Fibroblast of skin of scalp (primary cell): ENCODE measurements at regions not wholly inside any gene's neighbourhood (a gene's known extent, or its start where the extent isn't known, plus 50 kb on each side); places are given as distances from the start of the nearest gene placed in this dataset.
"Not testable (repeated sequence)": the region's sequence is repeated elsewhere in the genome, so short reads cannot be mapped to it uniquely, and the experiment has no call there.

Source experiments
- DNase-seq: peaks from one replicate; pipeline ENCODE4 v3.0.0-alpha.2; 2013

DNA sequence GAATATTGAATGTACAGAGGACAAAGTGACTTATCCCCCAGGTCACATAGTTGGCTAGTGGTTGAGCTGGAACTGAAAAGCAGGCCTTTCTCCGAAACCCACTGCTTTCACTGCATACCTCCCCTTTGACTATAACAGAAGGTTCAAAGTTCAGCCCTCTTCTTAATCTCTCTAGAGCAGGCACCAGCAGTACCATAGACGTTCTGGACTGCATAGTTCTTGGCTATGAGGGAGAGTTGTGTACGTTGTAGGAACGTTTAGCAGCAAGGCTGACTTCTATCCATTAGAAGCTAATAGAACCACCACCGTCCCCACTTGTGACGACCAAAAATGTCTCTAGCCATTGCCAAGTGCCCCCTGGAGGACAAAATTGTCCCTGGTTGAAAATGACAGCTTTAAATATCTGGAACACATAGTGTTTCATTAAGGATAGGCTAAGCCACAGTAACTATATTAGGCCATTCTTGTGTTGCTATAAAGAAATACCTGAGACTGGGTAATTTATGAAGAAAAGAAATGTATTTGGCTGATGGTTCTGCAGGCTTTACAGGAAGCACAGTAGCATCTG lies 123.8 kb upstream of the MTHFD1L start:
- no peak for DNase-seq

DNA sequence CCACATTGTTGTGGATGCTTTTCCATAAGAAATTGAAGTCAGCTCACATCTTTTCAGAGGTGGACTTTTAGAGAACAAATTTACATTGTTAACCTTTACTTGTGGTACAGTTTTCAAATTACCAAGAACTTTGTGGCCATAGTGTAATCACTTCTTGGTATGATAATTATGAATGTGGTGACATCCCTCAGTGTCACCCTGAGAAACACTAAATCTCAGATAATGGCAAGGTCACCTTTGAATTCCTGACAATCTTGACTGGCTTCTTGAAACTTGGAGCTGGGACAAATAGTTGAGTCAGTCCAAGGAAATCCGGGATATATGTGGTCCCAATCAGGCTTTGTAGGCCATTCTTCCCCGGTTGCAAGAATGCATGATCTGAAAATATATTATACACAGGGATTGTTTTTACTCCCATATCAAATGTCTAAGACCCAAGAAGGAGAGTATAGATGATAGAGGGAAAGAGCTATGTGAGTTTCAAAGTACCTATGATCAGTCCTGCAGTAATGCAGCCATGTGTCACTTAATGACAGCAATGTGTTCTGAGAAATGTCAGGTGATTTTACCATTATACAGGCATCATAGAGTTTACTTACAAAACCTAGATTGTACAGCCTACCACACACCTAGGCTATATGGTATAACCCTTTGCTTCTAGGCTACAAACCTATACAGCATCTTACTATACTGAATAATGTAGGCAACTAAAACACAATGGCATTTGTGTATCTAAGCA lies 120.8 kb upstream of the MTHFD1L start:
- no peak for DNase-seq

DNA sequence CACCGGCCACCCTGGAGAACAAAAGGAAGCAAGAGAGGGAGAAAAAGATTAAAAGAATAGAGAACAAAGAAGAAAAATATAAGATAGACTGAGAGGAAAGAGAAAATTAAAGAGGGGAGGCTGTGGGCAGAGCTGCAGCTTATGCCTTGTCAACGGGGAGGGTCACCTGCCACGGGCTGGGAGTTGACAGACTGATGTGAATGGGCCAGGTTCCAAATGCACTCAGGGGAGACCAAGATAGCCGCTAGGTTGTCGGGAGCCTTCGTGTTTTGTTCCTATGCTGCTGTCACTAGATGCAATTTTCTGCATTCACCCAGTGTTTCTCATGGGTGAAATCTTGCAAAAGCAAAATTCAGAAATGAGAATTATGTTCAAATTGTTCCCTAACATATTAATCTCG lies 119.6 kb upstream of the MTHFD1L start:
- no peak for DNase-seq

DNA sequence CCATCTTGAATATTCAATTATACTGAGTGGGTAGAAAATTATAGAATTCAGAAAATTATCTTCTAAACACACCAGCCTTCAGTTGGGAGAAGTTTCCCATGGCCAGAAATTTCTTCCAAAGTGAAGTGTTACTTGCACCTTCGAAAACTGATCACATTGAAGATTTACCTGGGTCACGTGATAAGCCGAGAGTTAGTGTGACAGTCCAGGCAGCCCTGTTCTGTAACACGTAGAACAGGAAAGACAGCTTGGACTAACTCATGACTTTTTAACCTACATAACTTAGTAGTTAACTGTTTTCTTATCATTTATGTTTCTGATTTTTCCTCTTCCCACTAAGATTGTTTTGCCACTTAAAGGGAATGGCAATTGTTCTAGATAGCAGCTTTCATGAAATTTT lies 118.3 kb upstream of the MTHFD1L start:
- no peak for DNase-seq

DNA sequence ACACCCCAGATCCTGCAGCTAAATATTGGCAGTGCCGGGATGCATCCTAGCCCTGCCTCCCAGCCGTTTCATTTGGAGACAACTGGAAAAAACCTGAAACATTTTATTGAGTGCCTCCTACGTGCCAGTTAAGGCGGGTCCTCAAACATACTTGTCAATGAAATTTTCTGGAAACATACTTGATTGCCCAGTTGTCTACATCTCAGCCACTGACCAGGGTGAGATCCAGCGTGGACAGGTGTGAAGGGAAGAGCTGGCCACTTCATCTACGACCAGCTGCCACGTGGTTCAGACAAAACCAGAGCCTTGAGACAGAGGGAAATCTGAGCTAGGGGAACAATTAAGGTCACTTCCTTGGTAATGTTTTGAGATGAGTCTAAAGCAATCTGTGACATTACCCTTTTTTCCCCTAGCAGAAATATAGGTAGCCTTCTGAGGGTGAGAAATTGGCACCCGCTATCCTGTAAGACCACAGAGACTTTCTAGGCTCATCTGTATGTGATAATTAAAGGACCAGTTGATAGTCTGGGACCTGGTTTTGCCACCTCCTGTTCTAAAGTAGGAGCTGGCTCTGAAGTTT lies 116.3 kb upstream of the MTHFD1L start:
- DNase-seq = no peak

DNA sequence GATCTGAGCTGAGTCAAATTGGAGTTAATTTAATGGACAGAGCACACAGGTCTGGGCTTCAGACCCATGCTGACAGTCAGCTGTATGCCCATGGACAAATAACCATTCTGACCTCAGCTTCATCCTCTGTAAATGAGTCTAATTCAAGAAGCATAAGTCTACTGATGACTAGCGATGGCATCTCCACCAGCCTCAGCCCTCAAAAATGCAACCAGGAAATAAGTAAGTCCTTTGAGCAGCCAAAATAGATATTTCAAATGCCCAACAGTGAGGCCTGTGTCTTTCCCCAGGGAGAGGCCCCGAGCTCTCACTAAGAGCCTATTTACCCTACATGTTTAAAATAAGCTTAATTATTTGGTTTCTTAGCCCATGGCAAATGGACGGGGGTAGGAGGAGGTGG lies 114.2 kb upstream of the MTHFD1L start:
- DNase-seq = peak; percentile 78

DNA sequence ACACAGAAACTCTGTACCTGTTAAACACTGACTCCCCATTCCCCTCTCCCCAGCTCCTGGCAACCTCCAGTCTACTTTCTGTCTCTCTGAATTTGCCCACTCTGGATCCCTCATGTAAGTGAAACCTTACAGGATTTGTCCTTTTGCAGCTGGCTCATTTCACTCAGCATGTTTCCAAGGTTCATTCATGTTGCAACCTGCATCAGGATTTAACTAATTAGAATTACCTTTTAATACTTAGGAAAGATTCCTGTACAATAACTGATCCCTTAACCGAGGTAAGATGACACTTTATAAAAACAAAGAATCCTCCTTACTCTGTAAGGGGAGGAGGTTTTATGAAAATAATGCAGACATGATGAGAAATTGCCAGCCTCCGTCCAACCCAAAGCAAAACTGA lies 113.1 kb upstream of the MTHFD1L start:
- no peak for DNase-seq

DNA sequence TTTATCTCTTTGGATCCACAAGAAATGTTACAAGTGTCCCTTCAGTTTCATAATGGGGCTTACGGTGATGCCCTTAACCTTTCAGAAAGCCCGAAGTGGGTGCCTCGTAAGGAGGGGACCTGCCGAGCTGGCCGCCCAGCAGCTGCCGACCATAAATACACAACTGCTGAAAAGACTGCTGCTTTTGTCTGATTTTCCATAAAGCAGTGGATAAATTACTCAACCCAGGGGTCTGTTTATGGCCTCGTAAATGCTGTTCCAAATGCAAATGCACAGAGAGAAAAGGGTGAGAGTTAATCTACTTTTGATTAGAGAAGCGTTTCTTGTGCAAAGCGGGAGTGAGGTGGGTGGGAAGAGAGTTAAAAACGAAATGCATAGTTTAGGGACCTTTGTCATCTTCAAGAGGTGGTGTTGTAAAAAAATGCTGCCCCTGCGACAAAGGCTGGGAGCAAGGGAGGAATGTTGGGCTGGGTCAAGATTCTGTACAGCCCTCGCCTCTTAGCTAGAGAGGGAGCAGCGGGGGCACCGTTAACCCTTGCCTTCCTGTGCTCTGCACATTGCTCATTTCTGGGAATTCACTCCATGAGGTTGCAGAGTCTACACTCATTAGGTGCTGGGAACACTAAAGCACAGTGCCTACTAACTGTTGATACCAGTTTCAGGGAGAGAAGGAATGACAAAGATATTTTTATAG lies 112.0 kb upstream of the MTHFD1L start:
- DNase-seq = no peak

DNA sequence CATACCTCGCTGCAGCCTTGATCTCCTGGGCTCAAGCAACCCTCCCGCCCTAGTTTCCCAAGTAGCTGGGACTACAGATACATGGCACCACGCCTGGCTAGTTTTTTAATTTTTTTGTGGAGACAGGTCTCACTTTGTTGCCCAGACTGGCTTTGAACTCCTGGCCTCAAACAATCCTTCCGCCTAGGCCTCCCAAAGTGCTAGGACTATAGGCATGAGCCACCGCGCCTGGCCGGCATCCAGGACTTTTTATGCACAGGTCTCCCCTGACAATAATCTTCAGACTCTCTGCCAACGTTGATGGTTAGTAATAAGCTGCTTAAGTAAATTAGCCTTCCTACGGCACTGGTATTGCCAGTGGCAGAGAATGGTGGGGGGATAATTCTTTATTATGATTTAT lies 110.5 kb upstream of the MTHFD1L start:
- DNase-seq = no peak

DNA sequence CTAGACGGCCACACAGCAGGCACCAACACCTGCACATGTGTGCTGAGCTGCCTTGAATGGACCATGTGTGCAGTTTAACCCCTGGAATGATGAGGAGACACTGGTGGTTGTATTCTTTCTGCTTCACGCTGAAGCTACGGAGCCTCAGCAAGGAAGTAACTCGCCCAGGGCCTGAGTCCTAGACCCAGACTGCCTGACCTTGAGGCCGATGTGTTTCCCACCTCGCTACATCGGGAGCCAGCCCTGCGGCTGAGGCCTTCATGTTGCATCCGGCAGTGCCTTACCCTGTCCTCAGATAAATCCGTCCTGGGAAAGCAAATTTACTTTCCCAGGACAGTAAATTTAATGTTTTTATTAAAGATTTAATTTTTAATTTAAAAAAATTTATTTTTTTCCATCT lies 110.0 kb upstream of the MTHFD1L start:
- no peak for DNase-seq

DNA sequence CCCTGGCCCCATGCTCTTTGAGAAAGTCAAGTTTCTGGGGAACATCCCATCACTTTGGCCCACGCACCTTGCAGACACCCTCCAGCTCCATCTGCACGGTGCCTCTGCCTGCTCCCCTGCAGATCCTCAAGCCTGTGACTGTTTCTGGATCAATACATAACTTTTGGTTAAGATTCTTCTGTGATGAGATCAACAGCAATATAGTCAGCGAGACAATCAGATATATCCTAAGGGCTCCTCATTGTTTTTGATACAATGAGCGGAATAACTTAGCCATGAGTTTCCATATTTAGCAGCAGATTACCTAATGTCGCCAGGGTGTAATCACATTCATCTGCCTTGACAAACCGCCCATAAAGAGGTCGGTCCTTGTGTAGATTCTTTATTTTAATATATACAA lies 109.3 kb upstream of the MTHFD1L start:
- DNase-seq = peak; percentile 45

DNA sequence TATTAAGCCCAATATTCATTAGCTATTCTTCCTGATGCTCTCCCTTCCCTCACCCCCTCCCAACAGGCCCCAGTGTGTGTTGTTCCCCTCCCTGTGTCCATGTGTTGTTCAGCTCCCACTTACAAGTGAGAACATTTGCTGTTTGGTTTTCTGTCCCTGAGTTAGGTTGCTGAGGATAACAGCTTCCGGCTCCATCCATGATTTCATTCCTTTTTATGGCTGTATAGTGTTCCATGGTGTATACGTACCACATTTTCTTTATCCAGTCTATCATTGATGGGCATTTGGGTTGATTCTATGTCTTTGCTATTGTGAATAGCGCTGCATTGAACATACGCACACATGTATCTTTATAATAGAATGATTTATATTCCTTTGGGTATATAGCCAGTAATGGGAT lies 107.7 kb upstream of the MTHFD1L start:
- not testable (repeated sequence) for DNase-seq

DNA sequence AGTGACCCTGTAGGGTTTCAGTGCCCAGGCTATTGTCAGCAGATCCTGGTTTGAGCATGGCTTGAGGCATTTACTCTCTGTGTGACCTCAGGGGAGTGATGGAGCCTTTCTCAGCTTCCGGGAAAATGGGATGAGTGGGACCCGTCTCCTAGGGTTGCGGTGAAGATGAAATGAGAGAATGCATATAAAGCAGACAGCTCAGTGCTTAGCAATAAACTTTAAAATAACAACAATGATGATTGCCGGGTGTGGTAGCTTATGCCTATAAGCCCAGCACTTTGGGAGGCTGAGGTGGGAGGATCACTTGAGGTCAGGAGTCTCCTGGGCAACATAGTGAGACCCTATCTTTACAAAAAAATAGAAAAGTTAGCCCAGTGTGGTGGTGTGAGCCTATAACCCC lies 106.0 kb upstream of the MTHFD1L start:
- no peak for DNase-seq

DNA sequence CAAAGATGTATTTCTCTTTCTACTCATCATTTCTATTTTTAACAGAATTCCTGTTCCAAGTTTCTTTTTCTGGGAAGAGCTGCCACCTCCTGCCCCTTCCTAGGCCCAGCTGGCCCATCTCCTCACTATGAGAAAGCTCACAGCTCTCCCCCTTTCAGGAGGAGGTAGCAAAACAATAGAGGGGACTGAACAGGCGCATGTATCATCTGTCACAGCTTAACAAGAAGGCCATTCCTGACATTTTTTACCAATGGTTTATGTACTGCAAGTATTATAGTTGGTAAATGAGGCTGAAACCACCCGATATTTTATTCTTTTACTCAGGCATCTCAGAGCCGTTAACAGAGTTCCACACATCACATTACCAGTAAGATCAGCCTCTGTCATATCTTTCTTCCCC lies 103.7 kb upstream of the MTHFD1L start:
- DNase-seq = no peak

DNA sequence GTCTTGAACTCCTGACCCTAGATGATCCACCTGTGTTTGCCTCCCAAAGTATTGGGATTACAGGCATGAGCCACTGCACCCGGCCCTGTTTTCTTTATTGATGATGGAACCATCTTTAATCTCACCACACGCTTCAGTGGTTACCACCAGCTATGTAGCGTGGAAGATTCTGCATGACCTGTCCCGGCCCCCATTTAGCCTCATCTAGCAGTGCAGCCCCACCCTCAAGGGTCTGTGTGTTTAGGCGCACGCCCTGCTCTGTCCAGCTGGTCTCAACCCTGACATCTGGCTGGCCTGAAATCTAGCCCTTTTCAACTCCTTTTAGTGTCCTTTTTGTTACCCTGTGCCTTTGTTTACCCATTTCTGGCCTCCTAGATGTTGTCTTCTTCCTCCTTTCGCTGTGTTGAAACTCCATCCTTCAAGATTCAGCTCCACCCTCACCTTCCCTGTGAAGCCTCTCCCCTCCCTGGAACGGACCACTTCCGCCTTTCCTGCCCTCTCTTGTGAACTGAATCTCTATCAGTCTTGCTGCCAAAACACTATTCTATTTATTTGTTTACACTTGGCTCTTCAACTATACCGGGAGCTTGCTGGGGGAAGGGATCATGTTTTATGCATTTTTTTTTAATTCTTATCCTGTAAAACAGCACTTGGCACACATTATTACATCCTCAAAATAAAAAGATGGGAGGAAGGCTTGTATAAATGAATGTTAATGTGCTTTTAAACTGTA lies 101.0 kb upstream of the MTHFD1L start:
- DNase-seq = no peak

DNA sequence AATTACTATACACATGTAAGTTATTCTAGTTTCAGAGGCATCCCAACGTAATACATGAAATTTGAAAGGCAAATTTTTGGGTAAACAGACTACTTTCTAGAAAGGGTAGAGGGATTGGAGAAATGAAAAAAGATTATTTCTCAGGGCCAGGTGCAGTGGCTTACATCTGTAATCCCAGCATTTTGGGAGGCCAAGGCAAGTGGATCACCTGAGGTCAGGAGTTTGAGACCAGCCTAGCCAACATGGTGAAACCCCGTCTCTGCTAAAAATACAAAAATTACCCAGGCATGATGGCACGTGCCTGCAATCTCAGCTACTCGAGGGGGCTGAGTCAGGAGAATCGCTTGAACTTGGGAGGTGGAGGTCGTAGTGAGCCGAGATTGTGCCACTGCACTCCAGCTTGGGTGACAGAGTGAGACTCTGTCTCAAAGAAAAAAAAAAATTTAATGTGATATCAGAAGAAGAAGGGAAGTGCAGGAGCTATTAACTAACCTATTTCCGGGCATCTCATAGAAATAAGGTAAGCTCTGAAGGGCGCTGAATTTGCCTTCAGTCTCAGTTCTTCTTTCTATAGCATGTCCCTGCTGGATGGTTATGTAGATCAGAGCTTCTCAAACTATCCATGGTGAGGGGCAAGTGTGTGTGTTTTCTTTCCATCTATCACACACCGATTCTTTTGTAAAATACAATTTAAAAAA lies 100.3 kb upstream of the MTHFD1L start:
- DNase-seq = no peak

DNA sequence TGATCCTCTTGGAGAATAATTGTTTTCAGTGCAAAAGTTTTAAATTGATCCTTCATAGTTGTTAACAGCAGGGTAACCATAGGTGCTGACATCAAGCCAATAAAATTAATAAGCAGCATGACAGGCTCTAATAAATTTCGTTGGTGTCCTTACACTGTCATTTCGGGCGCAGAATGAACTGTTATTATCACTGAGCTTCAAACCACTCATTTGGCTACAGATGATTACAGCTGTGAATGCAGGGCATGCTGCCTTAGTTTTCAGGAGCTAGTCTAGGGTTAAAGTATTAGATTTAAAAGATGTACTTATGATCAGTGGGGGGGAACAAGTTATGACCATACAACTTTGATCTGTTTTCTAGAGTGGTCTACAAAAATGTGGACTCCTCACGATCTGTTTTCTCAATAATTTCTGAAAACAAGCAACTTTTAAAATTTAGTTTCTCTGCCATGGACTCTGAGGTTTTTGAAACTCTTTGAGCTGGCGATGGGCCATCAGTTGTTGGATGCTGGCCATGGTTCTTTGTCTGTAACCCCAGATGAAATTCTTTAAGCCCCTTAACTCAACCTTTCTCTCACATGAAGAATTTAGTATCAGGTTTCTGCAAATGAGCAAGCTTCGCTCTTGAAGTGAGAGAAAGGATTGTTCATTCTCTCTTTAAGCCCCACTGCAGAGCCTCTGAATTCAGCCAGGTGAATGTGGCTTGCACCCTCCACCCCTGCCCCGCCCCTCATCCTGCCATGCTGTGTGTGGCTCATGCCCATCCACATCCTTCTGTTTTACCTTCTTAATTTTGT lies 99.1 kb upstream of the MTHFD1L start:
- peak; percentile 21 for DNase-seq

DNA sequence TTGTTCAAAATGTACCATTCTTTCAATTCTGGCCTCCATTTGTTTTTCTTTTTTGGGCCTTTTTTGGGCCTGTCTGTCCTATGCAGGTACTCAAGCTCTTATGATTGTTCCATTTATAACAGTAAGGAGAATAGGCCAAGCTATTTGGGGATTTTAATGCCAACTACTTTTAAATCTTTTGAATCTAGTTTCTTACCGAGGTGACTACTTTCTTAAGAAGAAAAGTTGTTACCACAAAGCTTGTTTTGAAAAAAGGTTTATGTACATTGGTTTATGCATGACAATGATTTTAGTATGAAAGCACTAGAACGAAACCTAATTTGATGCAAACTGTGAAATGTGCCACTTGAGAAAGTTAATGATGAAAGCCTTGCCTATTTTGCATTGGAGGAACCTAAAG lies 98.3 kb upstream of the MTHFD1L start:
- no peak for DNase-seq

DNA sequence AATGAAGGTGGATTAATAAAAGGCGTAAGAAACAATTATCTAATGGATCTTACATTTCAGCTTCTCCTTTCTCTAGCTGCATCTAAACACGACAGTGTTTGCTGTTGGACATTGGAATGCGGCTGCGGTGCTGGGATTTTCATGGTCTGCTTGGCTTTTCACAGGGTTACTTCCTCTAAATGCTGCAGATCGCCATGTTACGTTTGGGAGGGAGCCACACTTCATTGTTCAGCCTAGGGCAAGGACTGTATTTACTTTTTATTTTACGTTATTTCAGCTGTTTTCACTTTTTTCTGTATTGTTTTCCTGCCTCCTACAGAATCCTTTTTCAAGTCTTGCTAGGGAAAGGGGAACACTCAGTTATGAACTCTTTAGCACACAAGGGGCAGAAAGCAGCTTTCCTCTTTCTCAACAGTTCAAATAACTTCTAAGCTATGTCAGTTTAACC lies 97.9 kb upstream of the MTHFD1L start:
- peak; percentile 50 for DNase-seq

DNA sequence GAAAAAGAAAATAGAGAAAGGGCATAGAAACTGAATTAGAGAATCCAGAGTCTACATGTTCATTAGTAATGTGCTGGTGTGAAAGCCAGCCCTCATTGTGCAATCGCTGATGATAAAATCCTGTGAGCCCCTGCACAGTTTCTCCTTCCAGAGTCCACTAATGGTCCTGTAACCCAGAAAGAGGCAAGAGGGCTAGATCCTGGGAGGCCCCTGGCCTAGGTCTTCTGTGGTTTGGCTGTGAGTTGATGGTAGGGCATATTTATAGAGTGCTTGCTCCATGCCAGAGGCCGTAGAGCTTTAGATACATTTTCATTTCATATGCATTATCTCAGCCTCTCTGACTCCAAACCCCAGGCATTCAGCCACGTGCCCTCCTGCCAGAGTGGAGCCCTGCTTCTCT lies 94.9 kb upstream of the MTHFD1L start:
- DNase-seq = no peak

DNA sequence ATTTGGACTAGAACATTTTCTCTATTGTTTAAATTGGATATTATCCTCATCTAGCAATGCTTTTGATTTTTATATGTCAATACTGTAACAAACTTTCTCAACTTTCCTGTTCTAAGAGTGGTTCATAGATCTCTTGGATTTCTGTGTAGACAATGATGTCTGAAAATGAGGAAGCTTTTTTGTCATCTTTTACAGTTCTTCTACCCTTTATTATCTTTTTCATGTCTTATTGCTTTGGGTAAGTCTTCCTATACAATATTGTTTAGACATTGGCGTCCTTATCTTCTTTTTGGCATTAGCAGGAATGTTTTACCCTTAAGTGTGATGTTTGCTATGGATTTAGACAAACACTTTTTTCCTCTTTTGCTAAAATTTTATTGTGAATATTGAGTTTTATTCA lies 91.5 kb upstream of the MTHFD1L start:
- no peak for DNase-seq
